Fibroblast of the aortic adventitia (primary cell): ENCODE measurements at regions not wholly inside any gene's neighbourhood (a gene's known extent, or its start where the extent isn't known, plus 50 kb on each side); places are given as distances from the start of the nearest gene placed in this dataset.
A peak's percentile ranks its signal among the peaks of the same experiment; 100 is the strongest.

Experiments used
- DNase-seq: peaks from one replicate; pipeline ENCODE4 v3.0.0-alpha.2; 2010; ENCODE audit warnings: low read depth
- H3K4me3 ChIP-seq: 2 replicates; pipeline ENCODE4 v1.5.1; 2011; ENCODE audit warnings: low read depth, mild to moderate bottlenecking, control low read depth, low read length, moderate library complexity
- CTCF ChIP-seq: IDR thresholded peaks from 2 replicates; pipeline ENCODE4 v1.5.1; 2011; ENCODE audit warnings: mild to moderate bottlenecking, low read length, control low read depth, inconsistent platforms; ENCODE audit not compliant: insufficient read depth

- peak; percentile 46 for DNase-seq
- peak; percentile 25 for TF ChIP-seq CTCF
- H3K4me3 ChIP-seq = no peak overlapping the region
Measured at GRCh38 chr6:18527836-18528743, 140.9 kb downstream of the RNF144B start.

GRCh38 chr6:18530201-18530600 is 143.1 kb downstream of the RNF144B start:
- H3K4me3 ChIP-seq = no peak overlapping the region
- DNase-seq = no peak
- no peak for TF ChIP-seq CTCF

- no peak for TF ChIP-seq CTCF
- H3K4me3 ChIP-seq = no peak overlapping the region
Measured at GRCh38 chr6:18532139-18532538, 145.0 kb downstream of the RNF144B start.

GRCh38 chr6:18533793-18534192 is 146.6 kb downstream of the RNF144B start:
- H3K4me3 ChIP-seq = no peak overlapping the region
- no peak for TF ChIP-seq CTCF
- no peak for DNase-seq

More at GRCh38 chr6:18532139-18532538, 145.0 kb downstream of the RNF144B start:
- no peak for DNase-seq

GRCh38 chr6:18536591-18537055 is 149.5 kb downstream of the RNF144B start:
- DNase-seq = no peak
- no peak for TF ChIP-seq CTCF
- no peak overlapping the region for H3K4me3 ChIP-seq

- H3K4me3 ChIP-seq = no peak overlapping the region
- no peak for DNase-seq
Measured at GRCh38 chr6:18538315-18538714, 151.2 kb downstream of the RNF144B start.

More at GRCh38 chr6:18538315-18538714, 151.2 kb downstream of the RNF144B start:
- no peak for TF ChIP-seq CTCF
